CD1c-positive myeloid dendritic cell (primary cell): ENCODE measurements at regions not wholly inside any gene's neighbourhood (a gene's known extent, or its start where the extent isn't known, plus 50 kb on each side); places are given as distances from the start of the nearest gene placed in this dataset.

Experiments
- DNase-seq: peaks from one replicate; pipeline ENCODE4 v3.0.0-alpha.2; 2016; ENCODE audit errors: extremely low spot score

- DNase-seq, result no peak
These were observed 570.5 kb upstream of the TENM3 start for GRCh38 chr4:181672751-181673150.

GRCh38 chr4:181674315-181674875 lies 568.8 kb upstream of the TENM3 start:
- no peak for DNase-seq

DNA sequence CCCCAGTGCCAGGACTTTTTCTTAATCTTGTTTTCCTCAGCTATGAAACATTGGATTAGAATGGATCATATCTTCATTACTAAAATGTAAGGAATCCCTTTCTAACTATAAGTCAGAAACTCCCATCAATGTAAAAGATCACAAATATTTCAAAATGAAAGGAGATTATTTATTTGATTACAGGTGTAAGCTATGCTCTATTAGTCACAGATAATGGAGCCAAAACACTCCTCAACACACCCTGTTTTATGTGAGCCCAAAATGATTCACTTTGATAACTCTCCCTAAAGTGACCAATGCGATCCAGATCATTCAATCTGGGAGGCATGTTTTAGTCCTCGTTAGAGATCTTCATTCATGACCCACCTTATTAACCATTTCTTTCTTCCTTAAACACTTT lies 566.7 kb upstream of the TENM3 start:
- DNase-seq, result no peak

GRCh38 chr4:181677201-181677600 lies 566.0 kb upstream of the TENM3 start:
- no peak for DNase-seq

DNA sequence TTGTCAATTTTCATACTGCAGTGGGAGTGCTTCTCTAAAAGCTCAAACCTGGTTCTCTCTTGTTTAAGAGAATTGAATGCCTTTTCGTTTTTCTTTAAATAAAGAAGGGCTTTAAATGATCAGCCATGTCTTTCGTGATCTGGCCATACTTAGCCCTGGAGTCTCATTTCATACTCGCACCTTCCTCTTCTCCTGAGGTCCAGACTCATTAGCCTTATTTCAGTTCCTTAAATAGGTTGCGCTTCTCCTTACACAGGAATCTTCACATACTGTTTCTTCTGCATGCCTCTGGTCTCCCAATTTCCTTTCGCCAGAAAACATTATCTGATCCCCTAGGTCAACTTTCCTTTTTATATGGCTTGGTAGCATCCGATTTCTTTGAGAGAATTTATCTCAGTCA lies 565.6 kb upstream of the TENM3 start:
- no peak for DNase-seq

DNA sequence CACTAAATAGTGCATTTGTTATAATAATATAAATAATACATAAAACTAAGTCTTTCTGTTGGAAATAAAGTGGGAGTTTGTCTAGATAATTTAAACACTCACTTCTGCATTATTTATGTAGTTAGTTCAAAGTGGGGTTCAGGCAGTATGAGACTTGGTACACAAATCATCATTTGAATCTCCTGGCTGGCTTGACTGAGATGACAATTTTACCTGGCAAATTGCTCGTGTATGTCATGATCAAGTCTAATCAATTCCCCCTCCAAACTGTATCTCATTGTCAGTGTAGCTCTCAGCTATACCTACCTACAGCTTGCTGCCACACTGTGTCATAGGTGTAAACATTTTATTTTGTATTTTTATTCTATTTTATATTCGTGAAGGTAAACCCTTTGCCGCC lies 563.4 kb upstream of the TENM3 start:
- DNase-seq, result no peak

GRCh38 chr4:181682367-181683047 lies 560.7 kb upstream of the TENM3 start:
- no peak for DNase-seq

DNA sequence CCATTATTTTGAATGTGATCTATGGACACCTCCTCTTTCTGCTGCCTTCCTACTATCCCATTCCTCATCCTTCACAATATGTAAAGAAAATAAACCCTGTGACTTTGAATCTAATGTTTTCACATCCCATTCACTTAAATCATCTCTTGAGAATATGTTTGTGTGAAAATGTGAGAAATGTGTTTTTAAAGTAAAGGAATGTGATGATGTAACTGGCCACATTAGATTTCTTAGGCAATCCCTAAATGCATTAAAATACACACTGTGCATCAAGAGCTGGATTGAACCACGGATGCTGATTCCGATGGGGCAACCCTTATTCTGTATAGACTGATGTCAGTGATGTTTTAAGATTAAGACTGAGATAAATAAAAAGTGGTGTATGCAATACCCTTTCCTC lies 558.9 kb upstream of the TENM3 start:
- DNase-seq, result no peak

GRCh38 chr4:181685461-181685860 lies 557.7 kb upstream of the TENM3 start:
- no peak for DNase-seq

DNA sequence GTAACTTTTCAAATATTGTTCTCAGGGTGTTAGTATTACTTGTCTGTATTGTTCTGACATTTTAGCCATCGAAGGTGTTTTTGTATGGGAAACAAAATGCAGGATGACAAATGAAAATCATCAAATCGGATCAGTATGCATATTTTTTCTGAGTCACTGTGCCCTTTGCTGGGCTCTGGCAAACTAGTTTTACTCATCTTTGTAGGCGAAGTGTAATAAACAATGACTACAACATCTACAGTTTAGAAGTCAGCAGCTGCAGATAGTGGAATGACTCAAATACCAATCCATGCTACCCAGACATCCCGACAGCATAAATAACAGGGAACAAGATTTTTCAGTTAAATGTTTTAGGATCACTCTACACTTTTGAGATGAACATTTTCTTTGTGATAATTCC lies 557.3 kb upstream of the TENM3 start:
- DNase-seq, result no peak

- DNase-seq, result no peak
These were observed 556.1 kb upstream of the TENM3 start for GRCh38 chr4:181687116-181687515.

- no peak for DNase-seq
These were observed 554.8 kb upstream of the TENM3 start for GRCh38 chr4:181688432-181688831.

GRCh38 chr4:181688872-181689271 lies 554.3 kb upstream of the TENM3 start:
- no peak for DNase-seq

DNA sequence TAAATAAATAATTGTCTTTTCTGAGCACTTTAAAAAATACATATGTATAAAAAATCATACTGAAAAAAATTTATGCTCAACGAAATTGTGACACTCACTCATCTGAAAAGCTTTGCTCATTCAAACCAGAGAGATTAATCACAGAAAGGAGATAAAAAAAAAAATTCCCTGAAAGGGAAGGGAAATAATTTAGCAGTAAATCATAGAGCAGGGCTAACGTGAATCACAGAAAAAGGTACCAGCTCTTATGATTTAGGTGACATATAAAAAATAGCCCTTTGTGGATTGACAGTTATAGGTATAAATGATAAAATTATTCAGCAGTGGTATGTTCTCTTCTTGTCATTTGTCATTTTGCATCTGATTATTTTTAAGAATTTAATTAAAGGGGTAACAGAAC lies 552.7 kb upstream of the TENM3 start:
- DNase-seq, result no peak

DNA sequence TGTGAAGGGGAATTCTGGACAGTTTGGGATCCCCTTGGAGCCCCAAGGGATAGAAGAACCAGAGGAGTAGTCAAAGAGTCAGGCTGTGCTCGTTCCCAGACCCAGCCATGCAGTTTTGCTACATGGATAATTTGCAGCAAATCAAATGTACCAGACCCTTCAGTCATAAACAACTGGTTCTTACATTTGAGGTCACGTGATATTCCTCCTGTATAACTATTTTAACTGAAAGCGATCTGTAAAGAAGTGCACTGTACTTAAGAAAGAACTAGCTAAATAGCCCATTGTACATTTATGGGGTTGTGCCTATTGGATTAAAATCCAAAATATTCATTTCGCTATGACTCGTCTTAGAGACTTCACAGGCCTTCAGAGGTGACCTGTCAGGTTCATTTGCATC lies 550.2 kb upstream of the TENM3 start:
- DNase-seq, result no peak

- no peak for DNase-seq
These were observed 549.7 kb upstream of the TENM3 start for GRCh38 chr4:181693517-181693916.

DNA sequence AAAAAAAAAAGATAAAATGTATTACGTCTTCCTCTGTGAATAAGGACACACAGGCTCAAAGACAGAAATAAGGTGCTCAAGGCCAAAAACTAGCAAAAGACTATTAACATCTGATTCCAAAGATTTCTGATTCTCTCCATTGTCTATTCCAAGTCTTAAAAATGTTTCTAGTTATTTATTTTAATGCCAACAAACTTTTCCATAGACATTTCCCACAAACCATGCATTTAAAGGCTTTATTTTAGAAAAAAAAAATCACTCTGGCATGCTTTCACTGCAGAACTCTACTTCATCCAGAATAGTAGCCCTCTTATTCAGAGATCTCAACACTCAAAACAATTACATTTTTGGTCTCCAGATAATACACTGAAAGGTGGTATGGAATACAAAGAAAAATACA lies 545.0 kb upstream of the TENM3 start:
- no peak for DNase-seq

- DNase-seq, result no peak
These were observed 542.0 kb upstream of the TENM3 start for GRCh38 chr4:181701214-181701613.

DNA sequence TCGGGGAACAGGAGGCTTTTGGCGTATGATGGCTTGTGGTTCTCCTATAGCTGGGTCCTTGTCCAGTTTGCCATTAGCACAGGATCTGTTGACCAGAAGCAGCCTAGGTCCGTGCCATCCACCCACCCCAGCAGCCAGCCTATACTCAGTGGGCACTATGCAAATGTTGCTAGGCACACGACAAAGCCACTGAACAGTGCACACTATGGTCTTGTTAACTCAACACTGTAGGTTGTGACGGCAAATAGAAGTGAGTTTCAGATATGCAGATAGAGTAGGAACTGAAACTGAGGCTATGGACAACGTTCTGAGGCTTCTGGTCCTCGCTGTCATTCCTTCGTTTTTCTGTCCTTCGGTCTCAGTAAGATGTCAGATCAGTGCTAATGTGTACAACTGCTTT lies 541.3 kb upstream of the TENM3 start:
- DNase-seq, result no peak

- DNase-seq, result no peak
These were observed 540.2 kb upstream of the TENM3 start for GRCh38 chr4:181702864-181703495.

- DNase-seq, result no peak
These were observed 533.1 kb upstream of the TENM3 start for GRCh38 chr4:181710143-181710542.

GRCh38 chr4:181711387-181711786 lies 531.8 kb upstream of the TENM3 start:
- DNase-seq, result no peak

DNA sequence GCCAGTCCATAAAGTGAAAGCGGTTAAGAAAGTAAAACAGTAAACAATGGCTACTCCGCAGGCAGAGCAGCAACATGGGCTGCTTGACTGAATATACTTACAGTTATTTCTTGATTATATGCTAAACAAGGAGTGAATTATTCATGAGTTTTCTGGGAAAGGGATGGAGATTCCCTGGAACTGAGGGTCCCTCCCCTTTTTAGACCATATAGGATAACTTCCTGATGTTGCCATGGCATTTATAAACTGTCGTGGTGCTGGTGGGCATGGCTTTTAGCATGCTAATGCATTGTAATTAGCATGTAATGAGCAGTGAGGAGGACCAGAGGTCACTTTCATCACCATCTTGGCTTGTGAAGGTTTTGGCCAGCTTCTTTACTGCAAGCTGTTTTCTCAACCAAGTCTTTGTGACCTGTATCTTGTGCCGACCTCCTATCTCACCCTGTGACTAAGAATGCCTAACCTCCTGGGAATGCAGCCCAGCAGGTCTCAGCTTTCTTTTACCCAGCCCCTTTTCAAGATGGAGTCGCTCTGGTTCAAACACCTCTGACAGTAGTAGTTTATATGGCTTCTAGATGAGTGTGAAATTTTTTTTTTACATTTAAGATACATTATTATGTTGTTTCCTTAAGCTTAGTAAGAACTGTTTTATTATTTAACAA lies 514.8 kb upstream of the TENM3 start:
- no peak for DNase-seq
